ENCODE measurements at regions not wholly inside any gene's neighbourhood (a gene's known extent, or its start where the extent isn't known, plus 50 kb on each side); places are given as distances from the start of the nearest gene placed in this dataset.

DNA sequence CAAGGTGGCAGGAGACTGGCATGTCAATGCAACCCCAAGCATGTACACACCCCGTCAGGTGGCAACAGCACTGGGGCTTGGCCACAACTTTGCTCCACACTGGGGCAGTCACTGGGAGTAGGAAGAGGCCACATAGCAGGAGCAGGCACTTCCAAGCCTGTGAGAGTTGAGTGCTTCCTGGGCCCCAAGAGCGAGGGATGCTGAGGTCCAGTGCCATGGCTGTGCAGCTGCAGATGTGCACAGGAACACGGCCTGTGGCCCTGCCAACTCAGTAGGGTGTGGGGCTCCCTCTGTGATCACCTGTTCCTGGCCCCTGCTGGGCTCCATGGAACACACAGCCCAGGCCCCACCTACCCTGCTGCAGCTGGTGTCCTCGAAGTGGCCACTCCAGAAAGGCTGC lies 932.8 kb upstream of the SORCS1 start:
- Histone ChIP-seq H3K27ac (no peak overlapping the region), H3K4me2 (no peak overlapping the region), H3K4me1 (no peaks in the 10 kb centered on the region), H3K4me3 (no peak overlapping the region), H3K9me3 (no peaks in the 10 kb centered on the region; the same call in 2 of the 3 replicates)
- TF ChIP-seq BHLHE40 (IDR thresholded peaks at IDR 0.05; ENCODE audit: low read depth, low read length) (no peak), RCOR1 (IDR thresholded peaks at IDR 0.05; ENCODE audit: low read depth, low read length) (no peak)
- no peak for DNase-seq (ENCODE audit: low read depth in 1 of 2, low spot score in 1 of 2)
- POLR2A ChIA-PET, result no interaction called here
- CTCF ChIA-PET, result no interaction called here
- no peak for ATAC-seq
- FAIRE-seq, result no peak
- WGBS (ENCODE audit: missing lambda C conversion rate), result 2% methylated on average over 3 of the region's 4 CpGs

GRCh38 chr10:108095932-108096925 lies 931.7 kb upstream of the SORCS1 start:
- FAIRE-seq (no peak), ATAC-seq (no peak), DNase-seq (ENCODE audit: low read depth in 1 of 2, low spot score in 1 of 2) (no peak)
- no peak for TF ChIP-seq RAD21 (conservative IDR thresholded peaks at IDR 0.05 in 1 of 2, IDR thresholded peaks at IDR 0.05 in 1 of 2)
- TF ChIP-seq SREBF2 (IDR thresholded peaks at IDR 0.05), result no peak
- TF ChIP-seq FOSB (CRISPR knock-in tag; IDR thresholded peaks at IDR 0.05), result no peak
- TF ChIP-seq MAX (IDR thresholded peaks at IDR 0.05), result no peak
- TF ChIP-seq EHF (CRISPR knock-in tag; IDR thresholded peaks at IDR 0.05), result no peak
- TF ChIP-seq MYC (IDR thresholded peaks at IDR 0.05; ENCODE audit: borderline replicate concordance, low read length), result no peak
- no peak for TF ChIP-seq HOXA7 (CRISPR knock-in tag; IDR thresholded peaks at IDR 0.05)
- no peak for TF ChIP-seq FOSL2 (IDR thresholded peaks at IDR 0.05)
- no peak for TF ChIP-seq FOSL2 (CRISPR knock-in tag; IDR thresholded peaks at IDR 0.05)
- no peak for TF ChIP-seq RNF2 (IDR thresholded peaks at IDR 0.05; ENCODE audit: borderline replicate concordance, low read depth)
- no peak for TF ChIP-seq SMC3 (IDR thresholded peaks at IDR 0.05)
- TF ChIP-seq CEBPB (IDR thresholded peaks at IDR 0.05), result no peak
- TF ChIP-seq TFCP2L1 (CRISPR knock-in tag; IDR thresholded peaks at IDR 0.05), result no peak
- TF ChIP-seq, protein P1, sequence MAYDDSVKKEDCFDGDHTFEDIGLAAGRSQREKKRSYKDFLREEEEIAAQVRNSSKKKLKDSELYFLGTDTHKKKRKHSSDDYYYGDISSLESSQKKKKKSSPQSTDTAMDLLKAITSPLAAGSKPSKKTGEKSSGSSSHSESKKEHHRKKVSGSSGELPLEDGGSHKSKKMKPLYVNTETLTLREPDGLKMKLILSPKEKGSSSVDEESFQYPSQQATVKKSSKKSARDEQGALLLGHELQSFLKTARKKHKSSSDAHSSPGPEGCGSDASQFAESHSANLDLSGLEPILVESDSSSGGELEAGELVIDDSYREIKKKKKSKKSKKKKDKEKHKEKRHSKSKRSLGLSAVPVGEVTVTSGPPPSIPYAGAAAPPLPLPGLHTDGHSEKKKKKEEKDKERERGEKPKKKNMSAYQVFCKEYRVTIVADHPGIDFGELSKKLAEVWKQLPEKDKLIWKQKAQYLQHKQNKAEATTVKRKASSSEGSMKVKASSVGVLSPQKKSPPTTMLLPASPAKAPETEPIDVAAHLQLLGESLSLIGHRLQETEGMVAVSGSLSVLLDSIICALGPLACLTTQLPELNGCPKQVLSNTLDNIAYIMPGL (CRISPR knock-in tag; IDR thresholded peaks at IDR 0.05; ENCODE audit: borderline replicate concordance), result no peak
- no peak for TF ChIP-seq CBX8 (IDR thresholded peaks at IDR 0.05)
- TF ChIP-seq MAFK (IDR thresholded peaks at IDR 0.05; ENCODE audit: partially characterized antibody), result no peak
- CTCF ChIA-PET, result no interaction called here
- Histone ChIP-seq H3K4me3 (no peak overlapping the region), H3K27ac (no peak overlapping the region), H3K9me3 (no peaks in the 10 kb centered on the region; the same call in 2 of the 3 replicates), H3K4me2 (no peak overlapping the region), H3K4me1 (no peaks in the 10 kb centered on the region)
- WGBS (ENCODE audit: missing lambda C conversion rate), result 27% methylated on average over 7 of the region's 7 CpGs
- POLR2A ChIA-PET, result no interaction called here

GRCh38 chr10:108090476-108091215 lies 926.1 kb upstream of the SORCS1 start:
- FAIRE-seq, result no peak
- POLR2A ChIA-PET, result no interaction called here
- WGBS (ENCODE audit: missing lambda C conversion rate), result 0% methylated on average over 3 of the region's 3 CpGs
- Histone ChIP-seq H3K9me3 (no peaks in the 10 kb centered on the region; the same call in 2 of the 3 replicates), H3K4me2 (no peak overlapping the region), H3K4me1 (no peaks in the 10 kb centered on the region), H3K4me3 (no peak overlapping the region), H3K27ac (no peak overlapping the region)
- no peak for DNase-seq (ENCODE audit: low read depth in 1 of 2, low spot score in 1 of 2)
- ATAC-seq, result no peak
- CTCF ChIA-PET, result no interaction called here
- TF ChIP-seq, protein P2, sequence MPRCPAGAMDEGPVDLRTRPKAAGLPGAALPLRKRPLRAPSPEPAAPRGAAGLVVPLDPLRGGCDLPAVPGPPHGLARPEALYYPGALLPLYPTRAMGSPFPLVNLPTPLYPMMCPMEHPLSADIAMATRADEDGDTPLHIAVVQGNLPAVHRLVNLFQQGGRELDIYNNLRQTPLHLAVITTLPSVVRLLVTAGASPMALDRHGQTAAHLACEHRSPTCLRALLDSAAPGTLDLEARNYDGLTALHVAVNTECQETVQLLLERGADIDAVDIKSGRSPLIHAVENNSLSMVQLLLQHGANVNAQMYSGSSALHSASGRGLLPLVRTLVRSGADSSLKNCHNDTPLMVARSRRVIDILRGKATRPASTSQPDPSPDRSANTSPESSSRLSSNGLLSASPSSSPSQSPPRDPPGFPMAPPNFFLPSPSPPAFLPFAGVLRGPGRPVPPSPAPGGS (IDR thresholded peaks at IDR 0.05), result no peak
- TF ChIP-seq NFE2L2 (conservative IDR thresholded peaks at IDR 0.05; ENCODE audit: low read length) (no peak), PHF8 (IDR thresholded peaks at IDR 0.05; ENCODE audit: borderline replicate concordance, low read depth) (no peak), BHLHE40 (IDR thresholded peaks at IDR 0.05; ENCODE audit: low read depth, low read length) (no peak), REST (IDR thresholded peaks at IDR 0.05) (no peak), ZNF302 (CRISPR knock-in tag; IDR thresholded peaks at IDR 0.05) (no peak), NPAS2 (CRISPR knock-in tag; IDR thresholded peaks at IDR 0.05; ENCODE audit: borderline replicate concordance) (no peak), POLR2AphosphoS2 (conservative IDR thresholded peaks at IDR 0.05; ENCODE audit: low read length) (no peak), JUN (IDR thresholded peaks at IDR 0.05) (no peak), CEBPB (IDR thresholded peaks at IDR 0.05) (no peak), ZFP36 (IDR thresholded peaks at IDR 0.05; ENCODE audit: borderline replicate concordance, partially characterized antibody) (no peak)
